ENCODE measurements at regions not wholly inside any gene's neighbourhood (a gene's known extent, or its start where the extent isn't known, plus 50 kb on each side); places are given as distances from the start of the nearest gene placed in this dataset.

DNA sequence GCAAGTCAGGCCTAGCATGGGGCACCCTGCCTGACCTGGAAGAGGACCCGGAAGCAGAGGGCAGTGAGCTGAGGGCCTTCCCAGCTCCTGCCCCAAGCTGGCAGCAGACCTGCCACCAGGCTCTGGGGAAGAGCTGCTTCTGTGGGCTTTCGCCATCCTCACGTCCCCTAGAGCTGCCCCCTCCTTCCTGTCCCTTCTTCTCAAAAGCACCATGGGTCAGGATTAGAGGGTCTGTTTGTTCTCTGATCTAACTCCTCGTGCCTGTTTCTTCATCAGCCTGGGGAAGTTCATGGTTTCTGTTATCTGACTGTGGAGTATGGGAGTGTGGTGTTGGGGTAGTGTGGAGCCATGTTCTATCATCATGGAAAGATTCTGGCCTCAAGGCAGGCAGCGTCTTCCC is 58.4 kb upstream of the POLG start:
- WGBS, 2 donors = 69 to 83% methylated on average over 4 to 5 of the region's 5 CpGs
- no peaks in the 10 kb centered on the region for H3K27me3 ChIP-seq

DNA sequence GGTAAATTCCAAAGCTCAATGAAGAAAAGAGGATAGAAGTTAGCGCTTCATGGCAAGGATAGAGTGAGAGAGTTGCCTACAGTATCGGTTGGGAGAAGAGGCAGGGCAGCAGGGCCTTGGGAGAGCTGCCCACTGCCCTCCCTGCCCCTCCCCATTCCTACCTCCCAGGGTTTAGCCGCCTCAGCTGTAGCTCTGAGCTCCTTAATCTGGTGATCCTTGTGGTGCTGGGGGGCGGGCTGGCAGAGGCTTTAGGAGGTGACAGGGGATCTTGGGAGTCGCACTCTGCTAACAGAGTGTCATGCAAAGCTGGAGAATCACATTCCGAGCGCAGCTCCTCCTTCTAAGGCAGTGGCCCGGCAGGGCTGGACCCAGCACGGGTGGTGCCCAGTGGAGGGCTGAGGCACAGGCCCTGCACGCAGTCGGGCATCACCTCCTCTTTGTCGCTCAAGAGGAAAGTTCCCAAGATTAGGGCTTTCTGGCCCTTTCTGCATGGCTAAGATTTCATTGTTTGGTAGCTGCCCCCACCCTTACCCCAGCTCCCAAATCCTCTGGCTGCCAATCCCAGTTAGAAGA is 57.1 kb upstream of the POLG start:
- Histone ChIP-seq H3K27ac (no peak overlapping the region), H3K27me3 (no peaks in the 10 kb centered on the region), H3K4me1 (no peaks in the 10 kb centered on the region), H3K36me3 (ENCODE audit: low read depth, missing control alignments) (no peaks in the 10 kb centered on the region), H3K4me3 (no peak overlapping the region), H3K9me3 (no peaks in the 10 kb centered on the region)
- intact Hi-C loops (cut with DNase I; ENCODE audit: low total_unique reads) = no loop called here
- WGBS, 2 donors = 57 to 75% methylated on average over 12 of the region's 12 CpGs
- no peak for TF ChIP-seq POLR2A (IDR thresholded peaks at IDR 0.05)
- TF ChIP-seq, protein P1, sequence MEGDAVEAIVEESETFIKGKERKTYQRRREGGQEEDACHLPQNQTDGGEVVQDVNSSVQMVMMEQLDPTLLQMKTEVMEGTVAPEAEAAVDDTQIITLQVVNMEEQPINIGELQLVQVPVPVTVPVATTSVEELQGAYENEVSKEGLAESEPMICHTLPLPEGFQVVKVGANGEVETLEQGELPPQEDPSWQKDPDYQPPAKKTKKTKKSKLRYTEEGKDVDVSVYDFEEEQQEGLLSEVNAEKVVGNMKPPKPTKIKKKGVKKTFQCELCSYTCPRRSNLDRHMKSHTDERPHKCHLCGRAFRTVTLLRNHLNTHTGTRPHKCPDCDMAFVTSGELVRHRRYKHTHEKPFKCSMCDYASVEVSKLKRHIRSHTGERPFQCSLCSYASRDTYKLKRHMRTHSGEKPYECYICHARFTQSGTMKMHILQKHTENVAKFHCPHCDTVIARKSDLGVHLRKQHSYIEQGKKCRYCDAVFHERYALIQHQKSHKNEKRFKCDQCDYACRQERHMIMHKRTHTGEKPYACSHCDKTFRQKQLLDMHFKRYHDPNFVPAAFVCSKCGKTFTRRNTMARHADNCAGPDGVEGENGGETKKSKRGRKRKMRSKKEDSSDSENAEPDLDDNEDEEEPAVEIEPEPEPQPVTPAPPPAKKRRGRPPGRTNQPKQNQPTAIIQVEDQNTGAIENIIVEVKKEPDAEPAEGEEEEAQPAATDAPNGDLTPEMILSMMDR (IDR thresholded peaks at IDR 0.05) = no peak
- no peak for DNase-seq

More for the DNA sequence above, 58.4 kb upstream of the POLG start:
- TF ChIP-seq POLR2A (IDR thresholded peaks at IDR 0.05) = no peak
- TF ChIP-seq, protein P1 (IDR thresholded peaks at IDR 0.05) = no peak
- H3K9me3 ChIP-seq = no peaks in the 10 kb centered on the region
- no peak overlapping the region for H3K27ac ChIP-seq
- DNase-seq = no peak
- no peaks in the 10 kb centered on the region for H3K36me3 ChIP-seq (ENCODE audit: low read depth, missing control alignments)
- intact Hi-C loops (cut with DNase I; ENCODE audit: low total_unique reads) = no loop called here
- H3K4me1 ChIP-seq = no peaks in the 10 kb centered on the region
- no peak overlapping the region for H3K4me3 ChIP-seq

DNA sequence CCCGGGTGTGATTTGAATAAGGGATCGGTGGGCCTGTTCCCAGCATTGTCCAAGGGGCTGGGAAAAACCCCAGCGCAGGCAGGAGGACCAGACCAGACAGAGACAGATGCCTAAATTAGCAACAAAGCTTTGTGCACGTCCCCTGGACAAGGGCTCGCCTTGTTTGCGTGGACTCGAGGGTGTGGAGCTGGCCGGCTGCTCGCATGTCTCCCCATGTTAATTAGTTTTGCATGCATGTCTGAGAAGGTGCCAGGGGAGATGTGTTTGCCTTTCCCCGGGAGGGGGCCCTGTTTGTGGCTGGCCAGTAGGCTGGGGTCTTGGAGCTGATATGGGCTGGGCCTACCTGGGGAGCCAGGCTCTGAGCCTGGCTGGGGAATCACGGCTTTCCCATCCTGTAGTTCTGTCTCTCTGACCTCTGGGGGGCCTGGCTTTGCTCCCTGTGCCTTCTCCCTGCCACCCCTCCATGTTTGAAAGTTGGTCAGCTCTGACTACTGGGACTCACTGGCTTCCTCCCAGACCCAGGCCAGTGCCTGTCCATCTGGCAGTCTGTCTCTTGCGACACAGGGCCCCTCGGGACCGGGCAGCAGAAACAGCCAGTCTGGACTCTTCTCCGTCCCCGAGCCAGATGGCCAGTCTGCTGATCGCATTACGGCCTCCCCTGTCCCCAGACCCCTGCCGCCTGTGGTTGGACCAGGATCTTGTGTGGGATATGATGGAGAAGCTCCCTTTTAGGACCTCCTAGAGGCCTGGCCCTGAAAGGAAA is 55.4 kb upstream of the POLG start:
- H3K36me3 ChIP-seq (ENCODE audit: low read depth, missing control alignments) = no peaks in the 10 kb centered on the region
- DNase-seq = no peak
- H3K9me3 ChIP-seq = no peaks in the 10 kb centered on the region
- TF ChIP-seq POLR2A (IDR thresholded peaks at IDR 0.05) = no peak
- TF ChIP-seq, protein P1 (IDR thresholded peaks at IDR 0.05) = no peak
- WGBS, 2 donors = 81% methylated on average over 15 to 19 of the region's 19 CpGs
- no peaks in the 10 kb centered on the region for H3K4me1 ChIP-seq
- H3K27me3 ChIP-seq = no peaks in the 10 kb centered on the region
- H3K27ac ChIP-seq = no peak overlapping the region
- no peak overlapping the region for H3K4me3 ChIP-seq
- intact Hi-C loops (cut with DNase I; ENCODE audit: low total_unique reads) = no loop called here

DNA sequence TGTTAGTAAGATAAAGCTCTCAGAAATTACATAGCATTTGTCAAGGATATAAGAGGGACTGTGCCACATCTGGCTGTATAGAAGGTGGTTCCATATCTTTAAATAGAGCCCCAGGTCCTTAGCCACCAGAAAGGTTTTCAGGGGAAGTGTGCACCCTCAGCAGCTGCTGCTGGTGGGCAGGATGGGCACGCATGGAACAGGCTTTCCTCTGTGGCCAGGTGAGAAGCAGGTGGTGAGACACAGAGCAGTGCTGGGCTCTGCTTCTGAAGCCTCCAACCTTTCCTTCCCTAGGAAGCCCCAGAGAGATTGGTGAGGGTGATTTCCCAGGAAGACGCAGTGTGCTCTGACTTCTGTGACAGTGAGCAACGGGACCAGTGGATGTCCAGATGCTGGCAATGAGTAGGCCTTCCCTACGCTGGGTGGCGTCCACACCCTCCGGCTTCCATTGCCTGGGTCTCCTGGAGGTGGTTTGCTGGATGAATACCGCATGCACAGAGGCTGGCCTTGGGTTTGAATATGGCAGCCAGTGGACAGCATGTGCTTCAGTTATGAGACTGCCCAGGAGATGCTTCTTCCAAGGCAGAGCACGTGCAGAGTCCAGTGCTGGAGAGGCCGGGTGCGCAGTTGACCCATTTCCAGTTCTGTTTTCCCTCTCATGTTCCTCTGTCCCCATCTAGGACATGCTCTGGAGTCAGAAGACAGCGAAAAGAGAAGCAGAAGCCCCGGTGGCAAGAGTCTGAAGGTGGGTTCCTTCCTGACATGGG is 52.7 kb upstream of the POLG start:
- Histone ChIP-seq H3K9me3 (no peaks in the 10 kb centered on the region), H3K27ac (no peak overlapping the region), H3K4me3 (no peak overlapping the region), H3K4me1 (peaks cover 11% of the 10 kb centered on the region), H3K36me3 (ENCODE audit: low read depth, missing control alignments) (no peaks in the 10 kb centered on the region), H3K27me3 (no peaks in the 10 kb centered on the region)
- no peak for TF ChIP-seq POLR2A (IDR thresholded peaks at IDR 0.05)
- TF ChIP-seq, protein P1 (IDR thresholded peaks at IDR 0.05) = no peak
- no peak for DNase-seq
- intact Hi-C loops (cut with DNase I; ENCODE audit: low total_unique reads) = no loop called here
- 91 to 97% methylated on average over 12 of the region's 12 CpGs for WGBS, 2 donors
